H1 (cell line): ENCODE measurements at regions not wholly inside any gene's neighbourhood (a gene's known extent, or its start where the extent isn't known, plus 50 kb on each side); places are given as distances from the start of the nearest gene placed in this dataset.

Experiments
- CTCF ChIA-PET: fragments of 300-600 bp; sonication (Branson Sonifier 250); formaldehyde crosslinking; loops from one replicate; lab custom pipeline; 2021; ENCODE audit not compliant: partially characterized antibody; lab: Charles Lee
- POLR2A ChIA-PET: fragments of 300-600 bp; sonication (Branson Sonifier 250); formaldehyde crosslinking; loops from one replicate; lab custom pipeline; 2021; ENCODE audit warnings: inconsistent platforms; ENCODE audit not compliant: partially characterized antibody; lab: Charles Lee
- DNase-seq, 2 experiments: peaks; one replicate each; pipeline versions ENCODE4 v3.0.0 to v3.0.0-alpha.2; 2010 to 2022; ENCODE audit warnings: low spot score in 2 of 2, low read depth in 1 of 2, mixed read lengths in 1 of 2
- FAIRE-seq: peaks from 2 replicates; lab custom pipeline; 2011; peaks lifted over from hg19 to GRCh38; lab: Jason Lieb, UNC
- H2AFZ ChIP-seq: 2 replicates; pipeline ENCODE4 v1.8.1; 2012; ENCODE audit warnings: low read length, inconsistent platforms
- H2AK5ac ChIP-seq: 2 replicates; pipeline ENCODE4 v1.6.1; 2013; ENCODE audit warnings: low read depth, low read length
- H2BK120ac ChIP-seq: replicated peaks from 2 replicates; pipeline ENCODE3; 2013; ENCODE audit warnings: low read depth, low read length, inconsistent platforms
- H2BK12ac ChIP-seq: 2 replicates; pipeline ENCODE4 v1.6.1; 2013; ENCODE audit warnings: low read depth, low read length
- H2BK15ac ChIP-seq: 2 replicates; pipeline ENCODE4 v1.6.1; 2013; ENCODE audit warnings: low read length
- H2BK20ac ChIP-seq: 2 replicates; pipeline ENCODE4 v1.6.1; 2013; ENCODE audit warnings: low read length
- H2BK5ac ChIP-seq: 2 replicates; pipeline ENCODE4 v1.6.1; 2013; ENCODE audit warnings: low read depth, low read length
- H3K14ac ChIP-seq: 2 replicates; pipeline ENCODE4 v1.6.1; 2013; ENCODE audit warnings: inconsistent platforms; ENCODE audit not compliant: insufficient read length
- H3K18ac ChIP-seq: 2 replicates; pipeline ENCODE4 v1.6.1; 2013; ENCODE audit warnings: low read length; ENCODE audit errors: extremely low read depth
- H3K23ac ChIP-seq: 2 replicates; pipeline ENCODE4 v1.6.1; 2013; ENCODE audit warnings: inconsistent platforms; ENCODE audit not compliant: insufficient read length
- H3K23me2 ChIP-seq: 2 replicates; pipeline ENCODE4 v1.6.1; 2013; ENCODE audit warnings: low read depth, low read length
- H3K27ac ChIP-seq: 2 replicates; pipeline ENCODE4 v1.6.1; 2011; ENCODE audit warnings: low read depth, low read length, inconsistent platforms
- H3K27me3 ChIP-seq, 4 experiments: replicated peaks in 1 of 4; 1 replicate in 1 of 4; 2 replicates in 3 of 4; pipeline versions ENCODE4 v1.6.1 to v1.8.1; 2011 to 2013; ENCODE audit warnings: low read length in 3 of 4, mild to moderate bottlenecking in 3 of 4, inconsistent platforms in 2 of 4, mixed read lengths in 2 of 4, moderate library complexity in 1 of 4; ENCODE audit not compliant: control insufficient read depth in 3 of 4, insufficient read depth in 3 of 4; ENCODE audit errors: extremely low read depth in 1 of 4
- H3K36me3 ChIP-seq, 4 experiments: 2 replicates each; pipeline versions ENCODE4 v1.6.1 to v1.8.1; 2011 to 2013; ENCODE audit warnings: mild to moderate bottlenecking in 4 of 4, low read length in 3 of 4, moderate library complexity in 2 of 4, control low read depth in 1 of 4, inconsistent platforms in 1 of 4; ENCODE audit not compliant: insufficient read depth in 4 of 4, control insufficient read depth in 2 of 4
- H3K4ac ChIP-seq: replicated peaks from 2 replicates; pipeline ENCODE3; 2013; ENCODE audit warnings: low read length, low read depth, mixed read lengths, inconsistent platforms; ENCODE audit not compliant: insufficient read length
- H3K4me1 ChIP-seq, 4 experiments: replicated peaks in 1 of 4; 1 replicate in 1 of 4; 2 replicates in 3 of 4; pipeline versions ENCODE4 v1.6.1 to v1.8.1; 2011 to 2013; ENCODE audit warnings: low read length in 3 of 4, inconsistent platforms in 2 of 4, mixed read lengths in 1 of 4; ENCODE audit not compliant: insufficient read depth in 4 of 4, control insufficient read depth in 3 of 4
- H3K4me2 ChIP-seq, 2 experiments: 2 replicates each; pipeline versions ENCODE4 v1.6.1 to v1.8.1; 2011 to 2013; ENCODE audit warnings: low read depth in 2 of 2, low read length in 2 of 2, control low read depth in 1 of 2, inconsistent platforms in 1 of 2, mild to moderate bottlenecking in 1 of 2; ENCODE audit not compliant: insufficient read depth in 1 of 2
- H3K4me3 ChIP-seq, 4 experiments: fragments of 200-600, 300-600 bp in 1 of 4; sonication (generic), shearing (Covaris generic), sonication (Bioruptor Twin) in 1 of 4; 2 replicates each; pipeline versions ENCODE4 v1.5.1 to v1.8.1; 2011 to 2016; ENCODE audit warnings: low read length in 4 of 4, low read depth in 3 of 4, control low read depth in 2 of 4, inconsistent platforms in 2 of 4, mild to moderate bottlenecking in 2 of 4, mixed read lengths in 1 of 4, moderate library complexity in 1 of 4; ENCODE audit not compliant: insufficient read depth in 2 of 4; ENCODE audit errors: extremely low read depth in 1 of 4
- H3K56ac ChIP-seq: replicated peaks from 2 replicates; pipeline ENCODE3; 2013; ENCODE audit warnings: low read depth, mild to moderate bottlenecking, mixed read lengths, low read length, inconsistent platforms; ENCODE audit not compliant: insufficient read length
- H3K79me1 ChIP-seq: 2 replicates; pipeline ENCODE4 v1.6.1; 2013; ENCODE audit warnings: low read depth, low read length, control low read depth
- H3K79me2 ChIP-seq, 2 experiments: 2 replicates each; pipeline versions ENCODE4 v1.6.1 to v1.8.1; 2012 to 2013; ENCODE audit warnings: low read length in 2 of 2, mild to moderate bottlenecking in 2 of 2, inconsistent platforms in 1 of 2; ENCODE audit not compliant: insufficient read depth in 2 of 2, control insufficient read depth in 1 of 2
- H3K9ac ChIP-seq, 4 experiments: replicated peaks in 1 of 4; 1 replicate in 1 of 4; 2 replicates in 3 of 4; pipeline versions ENCODE4 v1.6.1 to v1.8.1; 2011 to 2013; ENCODE audit warnings: low read depth in 3 of 4, low read length in 3 of 4, control low read depth in 2 of 4, mild to moderate bottlenecking in 2 of 4, moderate library complexity in 2 of 4, inconsistent platforms in 1 of 4; ENCODE audit errors: extremely low read depth in 1 of 4
- H3K9me3 ChIP-seq, 2 experiments: 2 replicates each; pipeline versions ENCODE4 v1.6.1 to v1.8.1; 2012 to 2013; ENCODE audit warnings: mild to moderate bottlenecking in 2 of 2, moderate library complexity in 2 of 2, control low read depth in 1 of 2, inconsistent platforms in 1 of 2, low read depth in 1 of 2, low read length in 1 of 2, mixed read lengths in 1 of 2; ENCODE audit not compliant: insufficient read depth in 2 of 2
- H4K20me1 ChIP-seq, 2 experiments: replicated peaks in 1 of 2; 2 replicates each; pipeline versions ENCODE3 to v1.8.1; 2011 to 2013; ENCODE audit warnings: inconsistent platforms in 2 of 2, low read length in 2 of 2, mild to moderate bottlenecking in 1 of 2; ENCODE audit not compliant: insufficient read depth in 2 of 2, control insufficient read depth in 1 of 2
- H4K5ac ChIP-seq: 2 replicates; pipeline ENCODE4 v1.6.1; 2013; ENCODE audit warnings: low read length, low read depth, mixed read lengths, inconsistent platforms; ENCODE audit not compliant: insufficient read length
- H4K8ac ChIP-seq: 2 replicates; pipeline ENCODE4 v1.8.0; 2013; ENCODE audit warnings: mild to moderate bottlenecking, moderate library complexity, low read length, inconsistent platforms; ENCODE audit not compliant: insufficient read depth; ENCODE audit errors: extremely low read depth
- H4K91ac ChIP-seq: replicated peaks from 2 replicates; pipeline ENCODE3; 2013; ENCODE audit warnings: low read length, mixed read lengths, inconsistent platforms; ENCODE audit not compliant: insufficient read length
- EZH2 ChIP-seq: fragments of 200-600 bp; sonication (generic); IDR thresholded peaks from 2 replicates; pipeline ENCODE4 v1.7.1; 2012; ENCODE audit warnings: low read depth, mild to moderate bottlenecking, moderate library complexity, low read length, inconsistent platforms; ENCODE audit not compliant: severe bottlenecking
- NRF1 ChIP-seq: IDR thresholded peaks from 2 replicates; pipeline ENCODE4 v1.6.1; 2011; ENCODE audit warnings: mild to moderate bottlenecking, low read depth, low read length, improper control_type of control experiment
- PHF8 ChIP-seq: fragments of 200-600 bp; sonication (generic); conservative IDR thresholded peaks from 2 replicates; pipeline ENCODE4 v1.7.1; 2012; ENCODE audit warnings: low read depth, mild to moderate bottlenecking, inconsistent platforms, low read length, moderate library complexity
- SIX5 ChIP-seq: IDR thresholded peaks from 2 replicates; pipeline ENCODE4 v1.6.1; 2011; ENCODE audit warnings: mild to moderate bottlenecking, low read depth, low read length
- SP1 ChIP-seq: IDR thresholded peaks from 2 replicates; pipeline ENCODE4 v1.6.1; 2011; ENCODE audit warnings: low read depth, low read length
- WGBS, 2 experiments: shearing (Covaris generic) in 1 of 2; methylation state at CpG; one replicate each; pipeline versions ENCODE4 v1.1.6 to v1.1.7; 2013 to 2015; ENCODE audit warnings: low lambda C conversion rate in 2 of 2, mixed read lengths in 2 of 2, inconsistent platforms in 1 of 2, low coverage in 1 of 2, missing lambda C conversion rate in 1 of 2; ENCODE audit not compliant: insufficient replicate concordance in 2 of 2, insufficient coverage in 1 of 2, insufficient read length in 1 of 2; ENCODE audit errors: extremely low coverage in 1 of 2, missing lambda C conversion rate in 1 of 2; 5-methylcytosine and 5-hydroxymethylcytosine counted together

DNA sequence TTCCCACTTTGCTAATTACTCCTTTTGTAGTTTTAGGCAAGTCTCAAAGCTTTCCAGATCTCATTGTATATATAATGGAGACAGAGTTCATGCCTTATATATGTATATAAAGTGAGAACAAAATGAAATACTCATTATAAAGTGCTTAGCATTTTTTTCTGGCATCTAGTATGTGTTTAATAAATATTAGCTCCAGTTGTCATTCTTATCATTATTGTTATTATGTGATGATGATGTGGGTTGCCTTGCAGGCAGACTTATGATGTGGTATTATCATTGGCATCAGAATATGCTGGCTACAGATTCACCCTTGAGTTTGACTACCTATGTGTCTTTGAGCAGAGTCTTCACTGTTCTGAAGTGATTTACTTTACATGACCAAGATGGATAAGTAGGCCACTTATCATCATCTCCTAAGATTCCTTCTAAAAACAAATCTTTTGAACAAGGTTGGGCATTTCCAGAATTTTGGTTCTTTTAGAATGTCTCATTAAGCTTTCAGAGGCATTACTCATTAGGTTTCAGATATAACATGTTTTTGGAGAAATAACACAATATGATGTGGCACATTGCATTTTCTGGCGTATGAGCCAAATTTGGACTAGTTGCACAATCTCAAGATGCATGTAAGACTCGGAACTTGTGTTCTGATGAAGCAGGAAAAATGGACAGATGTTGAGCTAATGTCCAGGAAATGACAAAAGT is 145.6 kb upstream of the TNC start:
- POLR2A ChIA-PET: no interaction called here
- no peak for TF ChIP-seq SP1
- no peak for TF ChIP-seq EZH2
- TF ChIP-seq NRF1: no peak
- no peak for TF ChIP-seq SIX5
- no peak for TF ChIP-seq PHF8

More for the DNA sequence above, 145.6 kb upstream of the TNC start:
- Histone ChIP-seq H3K4me3 (no peak overlapping the region), H2BK12ac (no peak overlapping the region), H3K4me2 (no peak overlapping the region), H3K36me3 (no peaks in the 10 kb centered on the region), H2BK15ac (no peak overlapping the region), H3K79me2 (no peaks in the 10 kb centered on the region), H3K27ac (no peak overlapping the region), H3K79me1 (no peaks in the 10 kb centered on the region), H3K56ac (no peak overlapping the region), H4K5ac (no peak overlapping the region), H3K23me2 (no peaks in the 10 kb centered on the region), H3K27me3 (no peaks in the 10 kb centered on the region), H3K9ac (no peak overlapping the region), H2AK5ac (no peak overlapping the region), H3K9me3 (no peaks in the 10 kb centered on the region), H4K20me1 (no peaks in the 10 kb centered on the region), H3K18ac (no peak overlapping the region), H2BK5ac (no peak overlapping the region), H4K8ac (no peak overlapping the region), H2BK20ac (no peak overlapping the region), H3K14ac (no peak overlapping the region), H3K23ac (no peak overlapping the region), H3K4me1 (no peaks in the 10 kb centered on the region), H2BK120ac (no peak overlapping the region), H2AFZ (no peak overlapping the region), H3K4ac (no peak overlapping the region), H4K91ac (no peak overlapping the region)
- FAIRE-seq (no peak), DNase-seq (no peak)
- CTCF ChIA-PET: no interaction called here
- WGBS, 2 experiments: 89% methylated on average over 2 of the region's 2 CpGs; no CpG with 5 or more reads in 1 of the 2 experiments
